ENCODE measurements at regions not wholly inside any gene's neighbourhood (a gene's known extent, or its start where the extent isn't known, plus 50 kb on each side); places are given as distances from the start of the nearest gene placed in this dataset.

DNA sequence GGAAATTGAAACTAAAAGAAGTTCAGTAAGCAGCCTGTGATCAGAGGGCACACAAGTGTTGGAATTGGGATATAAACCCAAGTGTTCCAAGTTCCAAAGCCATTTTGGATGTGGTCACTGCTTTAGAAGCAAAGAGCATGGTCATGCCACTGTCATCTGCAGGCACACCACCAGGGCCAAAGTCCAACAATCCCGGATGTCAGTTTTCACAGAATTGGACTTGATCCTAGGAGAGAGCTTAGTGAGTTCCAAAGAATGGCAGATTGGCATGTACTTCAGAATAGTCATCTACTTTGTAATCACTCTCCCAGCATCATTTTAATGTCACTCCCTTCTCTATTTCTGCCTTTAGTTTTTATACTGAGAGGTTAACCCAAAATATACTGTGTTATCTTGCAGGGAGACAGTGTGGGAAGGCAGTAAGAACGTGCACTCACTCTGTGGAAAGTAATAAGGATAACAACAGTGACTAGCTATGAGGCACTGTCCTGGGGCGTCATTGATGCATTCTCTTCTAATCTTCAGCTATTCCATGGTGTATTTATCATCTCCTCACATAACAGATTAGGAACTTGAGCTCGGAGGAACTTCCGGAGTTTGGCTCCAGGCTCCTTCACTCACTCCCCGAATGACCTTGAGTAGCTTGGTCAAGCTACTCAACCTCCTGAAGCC lies 388.0 kb downstream of the ACTL7B start:
- Histone ChIP-seq H3K9me3 (ENCODE audit: control insufficient read depth, low read length) (no peaks in the 10 kb centered on the region), H3K27me3 (ENCODE audit: control insufficient read depth in 1 of 2, insufficient read depth in 1 of 2, low read length in 2 of 2) (no peaks in the 10 kb centered on the region), H2BK5ac (ENCODE audit: low read depth, low read length, poor library complexity, severe bottlenecking) (no peak overlapping the region), H3K9ac (ENCODE audit: low read length) (peak overlapping the region; percentile 55), H3K14ac (ENCODE audit: low read length in 2 of 2) (peak overlapping the region in 1 of 2 experiments; percentile 44), H3K23ac (ENCODE audit: low read length in 2 of 2) (no peak overlapping the region), H3K4me3 (ENCODE audit: insufficient read depth in 1 of 2, low read depth in 1 of 2, low read length in 2 of 2) (no peak overlapping the region), H2BK12ac (ENCODE audit: low read length in 2 of 2) (peak overlapping the region; percentile 59 to 66), H3K27ac (ENCODE audit: low read length, poor library complexity, severe bottlenecking) (no peak overlapping the region), H2BK120ac (ENCODE audit: low read depth, low read length) (no peak overlapping the region), H4K91ac (ENCODE audit: low read length) (peak overlapping the region; percentile 52), H4K8ac (ENCODE audit: low read length) (no peak overlapping the region), H3K4me1 (ENCODE audit: control insufficient read depth, insufficient read depth, low read depth, low read length) (peaks cover 2% of the 10 kb centered on the region), H3K18ac (ENCODE audit: low read depth in 1 of 2, low read length in 2 of 2) (peak overlapping the region in 1 of 2 experiments; percentile 68), H2AK5ac (ENCODE audit: low read length, severe bottlenecking) (no peak overlapping the region), H2AFZ (ENCODE audit: low read depth, low read length) (no peak overlapping the region), H2BK15ac (ENCODE audit: low read depth, poor library complexity, severe bottlenecking) (no peak overlapping the region), H3K36me3 (ENCODE audit: control insufficient read depth in 1 of 2, insufficient read depth in 2 of 2, low read depth in 1 of 2, low read length in 2 of 2) (no peaks in the 10 kb centered on the region), H3K4ac (ENCODE audit: low read depth in 1 of 2, low read length in 2 of 2) (peak overlapping the region in 1 of 2 experiments; percentile 81), H3K79me1 (replicated peaks; ENCODE audit: low read length, poor library complexity, severe bottlenecking) (no peaks in the 10 kb centered on the region), H3K4me2 (ENCODE audit: low read length, poor library complexity, severe bottlenecking) (no peak overlapping the region)
- 96% methylated on average over 6 of the region's 6 CpGs for WGBS
- peak; percentile 42 for DNase-seq

- Histone ChIP-seq H3K79me1 (replicated peaks; ENCODE audit: low read length, poor library complexity, severe bottlenecking) (no peaks in the 10 kb centered on the region), H3K9me3 (ENCODE audit: control insufficient read depth, low read length) (no peaks in the 10 kb centered on the region), H3K18ac (ENCODE audit: low read depth in 1 of 2, low read length in 2 of 2) (no peak overlapping the region), H3K23ac (ENCODE audit: low read length in 2 of 2) (no peak overlapping the region), H3K9ac (ENCODE audit: low read length) (peak overlapping the region; percentile 55), H3K36me3 (ENCODE audit: control insufficient read depth in 1 of 2, insufficient read depth in 2 of 2, low read depth in 1 of 2, low read length in 2 of 2) (no peaks in the 10 kb centered on the region), H3K14ac (ENCODE audit: low read length in 2 of 2) (no peak overlapping the region), H4K8ac (ENCODE audit: low read length) (no peak overlapping the region), H3K4me2 (ENCODE audit: low read length, poor library complexity, severe bottlenecking) (no peak overlapping the region), H2AFZ (ENCODE audit: low read depth, low read length) (no peak overlapping the region), H3K27ac (ENCODE audit: low read length, poor library complexity, severe bottlenecking) (no peak overlapping the region), H3K4me1 (ENCODE audit: control insufficient read depth, insufficient read depth, low read depth, low read length) (peaks cover 2% of the 10 kb centered on the region), H2BK12ac (ENCODE audit: low read length in 2 of 2) (no peak overlapping the region), H2BK5ac (ENCODE audit: low read depth, low read length, poor library complexity, severe bottlenecking) (no peak overlapping the region), H4K91ac (ENCODE audit: low read length) (no peak overlapping the region), H3K4me3 (ENCODE audit: insufficient read depth in 1 of 2, low read depth in 1 of 2, low read length in 2 of 2) (no peak overlapping the region), H2BK15ac (ENCODE audit: low read depth, poor library complexity, severe bottlenecking) (no peak overlapping the region), H2AK5ac (ENCODE audit: low read length, severe bottlenecking) (no peak overlapping the region), H3K27me3 (ENCODE audit: control insufficient read depth in 1 of 2, insufficient read depth in 1 of 2, low read length in 2 of 2) (no peaks in the 10 kb centered on the region), H3K4ac (ENCODE audit: low read depth in 1 of 2, low read length in 2 of 2) (no peak overlapping the region), H2BK120ac (ENCODE audit: low read depth, low read length) (no peak overlapping the region)
- 8% methylated on average over 2 of the region's 2 CpGs for WGBS
- peak; percentile 50 for DNase-seq
Measured at GRCh38 chr9:108467161-108467560, 388.6 kb downstream of the ACTL7B start.

DNA sequence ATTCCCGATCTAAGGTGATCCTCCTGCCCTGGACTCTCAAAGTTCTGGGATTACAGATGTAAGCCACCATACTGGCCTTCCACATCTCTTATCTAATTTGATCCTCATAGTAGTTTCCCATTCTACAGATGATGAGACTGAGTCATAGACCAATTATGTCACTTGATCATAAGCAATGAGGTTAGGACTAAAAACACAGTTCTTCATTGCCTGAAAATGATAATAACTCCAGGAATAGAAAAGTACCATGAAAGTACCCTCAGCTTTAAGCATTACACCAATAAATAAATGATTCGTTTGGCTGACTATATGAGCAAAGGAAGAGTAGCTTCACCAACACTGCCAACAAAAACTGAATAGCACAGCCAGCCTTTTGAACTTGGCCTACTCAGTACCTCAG lies 389.5 kb downstream of the ACTL7B start:
- 86% methylated on average over 2 of the region's 2 CpGs for WGBS
- no peak overlapping the region for H3K4me2 ChIP-seq (ENCODE audit: low read length, poor library complexity, severe bottlenecking)
- H3K18ac ChIP-seq (ENCODE audit: low read depth in 1 of 2, low read length in 2 of 2) = no peak overlapping the region

GRCh38 chr9:108463932-108464606 lies 391.7 kb downstream of the ACTL7B start:
- no peak overlapping the region for H3K4me2 ChIP-seq (ENCODE audit: low read length, poor library complexity, severe bottlenecking)
- no peak for DNase-seq
- peak overlapping the region in 1 of 2 experiments; percentile 6 for H2BK12ac ChIP-seq (ENCODE audit: low read length in 2 of 2)
- peak overlapping the region; percentile 35 for H3K9ac ChIP-seq (ENCODE audit: low read length)
- no peak overlapping the region for H2AFZ ChIP-seq (ENCODE audit: low read depth, low read length)
- peak overlapping the region in 1 of 2 experiments; percentile 41 for H3K4ac ChIP-seq (ENCODE audit: low read depth in 1 of 2, low read length in 2 of 2)
- no peaks in the 10 kb centered on the region for H3K27me3 ChIP-seq (ENCODE audit: control insufficient read depth in 1 of 2, insufficient read depth in 1 of 2, low read length in 2 of 2)
- peak overlapping the region in 1 of 2 experiments; percentile 55 for H3K4me3 ChIP-seq (ENCODE audit: insufficient read depth in 1 of 2, low read depth in 1 of 2, low read length in 2 of 2)
- no peak overlapping the region for H4K91ac ChIP-seq (ENCODE audit: low read length)
- H2BK15ac ChIP-seq (ENCODE audit: low read depth, poor library complexity, severe bottlenecking) = no peak overlapping the region
- no peaks in the 10 kb centered on the region for H3K79me1 ChIP-seq (replicated peaks; ENCODE audit: low read length, poor library complexity, severe bottlenecking)
- WGBS = 94% methylated on average over 2 of the region's 3 CpGs
- no peak overlapping the region for H3K23ac ChIP-seq (ENCODE audit: low read length in 2 of 2)
- H2BK120ac ChIP-seq (ENCODE audit: low read depth, low read length) = no peak overlapping the region
- H2AK5ac ChIP-seq (ENCODE audit: low read length, severe bottlenecking) = no peak overlapping the region
- H3K27ac ChIP-seq (ENCODE audit: low read length, poor library complexity, severe bottlenecking) = no peak overlapping the region
- H3K14ac ChIP-seq (ENCODE audit: low read length in 2 of 2) = no peak overlapping the region
- H2BK5ac ChIP-seq (ENCODE audit: low read depth, low read length, poor library complexity, severe bottlenecking) = no peak overlapping the region
- no peaks in the 10 kb centered on the region for H3K9me3 ChIP-seq (ENCODE audit: control insufficient read depth, low read length)
- H3K36me3 ChIP-seq (ENCODE audit: control insufficient read depth in 1 of 2, insufficient read depth in 2 of 2, low read depth in 1 of 2, low read length in 2 of 2) = no peaks in the 10 kb centered on the region
- peak overlapping the region in 1 of 2 experiments; percentile 33 for H3K18ac ChIP-seq (ENCODE audit: low read depth in 1 of 2, low read length in 2 of 2)
- H3K4me1 ChIP-seq (ENCODE audit: control insufficient read depth, insufficient read depth, low read depth, low read length) = no peaks in the 10 kb centered on the region
- no peak overlapping the region for H4K8ac ChIP-seq (ENCODE audit: low read length)

More for the DNA sequence above, 389.5 kb downstream of the ACTL7B start:
- no peak overlapping the region for H2BK15ac ChIP-seq (ENCODE audit: low read depth, poor library complexity, severe bottlenecking)
- H3K4me1 ChIP-seq (ENCODE audit: control insufficient read depth, insufficient read depth, low read depth, low read length) = peaks cover 2% of the 10 kb centered on the region
- peak overlapping the region; percentile 55 for H3K9ac ChIP-seq (ENCODE audit: low read length)
- H3K79me1 ChIP-seq (replicated peaks; ENCODE audit: low read length, poor library complexity, severe bottlenecking) = no peaks in the 10 kb centered on the region
- H4K91ac ChIP-seq (ENCODE audit: low read length) = no peak overlapping the region
- no peaks in the 10 kb centered on the region for H3K9me3 ChIP-seq (ENCODE audit: control insufficient read depth, low read length)
- no peak for DNase-seq
- H2AK5ac ChIP-seq (ENCODE audit: low read length, severe bottlenecking) = no peak overlapping the region
- no peaks in the 10 kb centered on the region for H3K36me3 ChIP-seq (ENCODE audit: control insufficient read depth in 1 of 2, insufficient read depth in 2 of 2, low read depth in 1 of 2, low read length in 2 of 2)
- H2BK12ac ChIP-seq (ENCODE audit: low read length in 2 of 2) = no peak overlapping the region
- H4K8ac ChIP-seq (ENCODE audit: low read length) = no peak overlapping the region
- H2AFZ ChIP-seq (ENCODE audit: low read depth, low read length) = no peak overlapping the region
- no peak overlapping the region for H3K14ac ChIP-seq (ENCODE audit: low read length in 2 of 2)
- no peaks in the 10 kb centered on the region for H3K27me3 ChIP-seq (ENCODE audit: control insufficient read depth in 1 of 2, insufficient read depth in 1 of 2, low read length in 2 of 2)
- H2BK5ac ChIP-seq (ENCODE audit: low read depth, low read length, poor library complexity, severe bottlenecking) = no peak overlapping the region
- no peak overlapping the region for H3K4me3 ChIP-seq (ENCODE audit: insufficient read depth in 1 of 2, low read depth in 1 of 2, low read length in 2 of 2)
- H3K23ac ChIP-seq (ENCODE audit: low read length in 2 of 2) = no peak overlapping the region
- no peak overlapping the region for H3K27ac ChIP-seq (ENCODE audit: low read length, poor library complexity, severe bottlenecking)
- no peak overlapping the region for H3K4ac ChIP-seq (ENCODE audit: low read depth in 1 of 2, low read length in 2 of 2)
- no peak overlapping the region for H2BK120ac ChIP-seq (ENCODE audit: low read depth, low read length)
